HG02938 (cell line): ENCODE measurements at regions not wholly inside any gene's neighbourhood (a gene's known extent, or its start where the extent isn't known, plus 50 kb on each side); places are given as distances from the start of the nearest gene placed in this dataset.

Experiments used
- ATAC-seq: cut with Tn5 transposase; IDR thresholded peaks from one replicate; pipeline ENCODE4 v1.9.1; 2021; ENCODE audit warnings: mild to moderate bottlenecking, moderate library complexity; ENCODE audit not compliant: unreplicated experiment

DNA sequence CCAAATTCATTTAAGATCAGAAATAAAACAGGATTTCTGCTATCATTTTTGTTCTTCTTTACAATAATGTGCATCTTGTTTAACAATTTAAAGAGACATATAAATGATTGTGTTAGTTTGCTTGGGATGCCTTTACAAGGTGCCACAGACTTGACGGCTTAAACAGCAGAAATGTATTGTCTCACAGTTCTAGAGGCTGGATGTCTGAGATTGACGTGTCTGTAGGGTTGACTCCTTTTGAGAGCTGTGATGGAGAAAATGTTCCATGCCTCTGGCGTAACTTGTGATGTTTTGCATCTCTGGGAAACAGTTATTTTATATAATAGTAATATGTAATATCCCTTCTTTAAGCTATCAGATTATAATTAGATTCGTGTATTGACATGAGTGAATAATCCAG lies 1091.6 kb upstream of the PRMT6 start:
- ATAC-seq: no peak

DNA sequence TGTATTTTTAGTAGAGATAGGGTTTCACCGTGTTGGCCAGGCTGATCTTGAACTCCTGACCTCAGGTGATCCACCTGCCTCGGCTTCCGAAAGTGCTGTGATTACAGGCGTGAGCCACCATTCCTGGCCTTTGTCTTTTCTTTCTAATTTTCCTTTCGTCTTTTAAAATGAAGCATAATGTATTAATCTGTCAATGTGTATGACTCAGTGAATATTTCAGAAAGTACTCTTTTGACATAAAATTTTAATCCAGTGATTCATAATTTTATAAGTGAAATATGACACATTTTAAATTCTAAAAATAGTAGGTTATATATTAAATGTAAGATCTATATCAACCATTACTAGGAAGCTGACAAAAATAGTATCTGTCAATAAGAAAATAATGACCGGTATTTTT lies 1059.0 kb upstream of the PRMT6 start:
- no peak for ATAC-seq

DNA sequence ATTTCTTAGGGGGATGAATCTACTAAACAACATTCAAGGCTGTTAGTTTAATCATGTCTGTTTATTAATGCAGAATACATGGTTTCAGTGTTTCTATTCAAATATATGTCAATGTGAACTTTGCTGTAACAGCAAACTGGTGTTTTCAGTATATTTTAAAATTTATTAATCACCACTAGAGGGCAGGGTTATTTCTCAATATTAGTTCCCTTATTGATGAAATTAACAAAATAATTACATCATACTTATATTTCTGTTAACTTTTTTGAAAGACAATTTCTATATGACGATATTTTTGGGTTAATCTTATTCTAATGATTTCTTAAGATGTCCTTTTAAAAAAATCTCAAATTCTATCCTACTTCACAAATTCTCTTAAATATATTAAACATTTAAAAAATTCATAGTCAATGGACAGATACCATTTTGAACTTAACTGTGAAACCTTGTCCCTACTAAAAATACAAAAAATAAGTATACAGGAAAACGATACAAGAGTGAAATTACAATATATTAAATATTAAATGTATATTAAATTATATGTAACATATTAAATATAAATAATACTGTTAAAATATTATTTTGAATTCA lies 1034.1 kb upstream of the PRMT6 start:
- no peak for ATAC-seq

DNA sequence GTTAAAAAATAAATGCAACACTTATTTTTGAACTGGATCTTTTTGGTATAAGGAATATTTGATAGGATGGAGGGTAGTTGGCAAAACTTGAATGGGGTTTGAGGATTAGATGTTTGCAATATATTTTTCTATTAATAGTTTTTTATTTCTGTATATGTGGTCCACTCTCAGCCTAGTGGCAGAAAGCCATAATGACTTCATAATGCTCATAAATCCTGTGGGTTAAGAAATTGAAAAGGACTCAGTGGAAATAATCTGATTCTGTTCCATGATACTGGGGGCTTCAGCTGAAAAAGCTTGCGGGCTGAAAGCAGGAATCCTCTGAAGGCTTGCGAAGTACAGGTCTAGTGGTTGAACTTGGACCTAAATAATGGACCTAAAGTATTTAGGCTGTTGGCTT lies 1028.6 kb upstream of the PRMT6 start:
- ATAC-seq: no peak

DNA sequence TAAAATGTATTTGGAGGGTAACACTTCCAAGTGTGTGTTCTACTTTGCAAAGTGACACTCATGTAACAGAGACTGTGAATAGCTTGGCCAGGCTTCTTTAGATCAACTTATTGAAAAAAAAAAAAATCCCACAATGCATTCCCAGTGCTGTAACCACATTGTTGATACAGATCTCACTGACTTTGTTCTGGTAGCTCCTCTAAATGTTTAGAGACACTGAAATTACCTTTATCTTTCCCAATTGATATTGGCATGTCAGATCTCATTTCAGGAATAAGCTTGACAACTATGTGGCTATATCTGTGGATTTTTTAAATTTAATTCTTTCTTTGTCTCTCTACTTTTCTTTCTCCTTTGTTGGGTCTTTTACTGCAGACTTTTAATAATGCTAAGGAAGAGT lies 1018.9 kb upstream of the PRMT6 start:
- ATAC-seq: no peak

DNA sequence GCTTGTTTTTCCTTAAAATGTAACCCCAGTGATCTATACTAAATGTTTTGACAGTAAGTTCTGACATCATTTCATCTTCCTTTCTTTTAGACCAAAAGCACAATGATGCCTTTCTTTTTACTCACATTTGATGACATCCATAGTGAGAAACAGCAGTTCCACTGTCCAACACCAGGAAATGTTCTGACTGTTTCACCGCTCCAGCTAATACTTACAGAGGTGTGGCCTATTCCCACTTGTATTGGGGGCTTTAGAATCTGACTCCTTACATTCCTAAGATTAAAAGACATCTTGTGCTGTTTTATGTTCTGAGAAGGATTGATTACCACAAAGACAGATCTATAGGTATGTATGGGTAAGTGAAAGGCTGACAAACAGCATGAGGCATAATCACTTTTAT lies 1018.2 kb upstream of the PRMT6 start:
- ATAC-seq: no peak

DNA sequence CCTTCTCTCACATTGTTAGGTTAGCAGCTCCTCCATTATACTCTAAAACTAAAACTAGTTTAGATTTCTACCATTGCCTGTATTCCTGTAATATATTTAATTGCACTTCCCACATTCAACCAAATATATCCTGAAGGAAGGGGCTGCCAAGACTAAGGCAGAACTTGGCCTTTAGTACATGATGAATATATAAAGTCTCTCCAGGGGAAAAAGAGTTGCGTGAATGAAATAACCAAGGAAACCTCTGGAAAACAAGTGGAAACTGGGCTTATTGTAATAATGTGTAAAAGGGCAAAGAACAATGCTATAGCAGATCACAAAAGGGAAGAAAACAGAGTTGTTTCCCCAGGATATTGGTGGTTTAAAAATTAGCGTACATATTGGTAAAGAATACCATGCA lies 1012.5 kb upstream of the PRMT6 start:
- ATAC-seq: no peak

DNA sequence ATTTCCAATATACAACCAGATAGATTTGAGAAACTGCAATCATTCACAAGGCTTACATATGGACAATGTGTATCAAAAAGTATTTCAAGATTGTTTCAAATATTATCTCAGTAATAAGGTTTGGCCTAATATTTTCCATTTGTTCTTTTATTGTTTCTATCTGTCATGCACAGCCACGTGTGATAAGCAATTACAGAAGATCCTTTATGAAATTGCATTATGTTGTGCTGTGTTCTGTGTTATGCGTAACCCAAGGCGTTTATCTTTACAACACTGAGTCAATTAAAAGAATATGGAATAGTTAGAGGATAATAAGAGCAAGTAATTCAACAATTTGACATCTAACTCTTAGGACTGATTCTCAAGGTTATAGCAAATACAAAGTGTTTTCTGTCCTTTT lies 1009.3 kb upstream of the PRMT6 start:
- ATAC-seq: no peak

DNA sequence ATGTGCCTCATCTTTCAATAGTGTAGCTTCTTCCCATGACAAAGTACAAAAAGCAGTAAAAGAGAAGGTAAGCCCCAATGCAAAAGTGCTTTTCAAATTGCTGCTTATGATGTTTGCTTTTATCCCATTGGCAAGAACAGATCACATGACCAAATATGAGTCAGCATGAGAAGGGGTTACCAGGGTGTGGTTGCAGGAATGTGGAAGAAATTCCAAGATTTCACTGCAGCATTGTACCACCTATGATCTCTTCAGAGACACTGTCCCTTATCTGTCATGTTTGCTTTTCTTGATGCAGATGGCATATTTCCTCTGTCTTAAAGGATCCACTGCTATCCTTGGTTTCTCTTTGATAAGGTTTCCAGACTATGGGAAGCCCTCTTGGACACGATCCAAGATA lies 1006.9 kb upstream of the PRMT6 start:
- ATAC-seq: no peak

DNA sequence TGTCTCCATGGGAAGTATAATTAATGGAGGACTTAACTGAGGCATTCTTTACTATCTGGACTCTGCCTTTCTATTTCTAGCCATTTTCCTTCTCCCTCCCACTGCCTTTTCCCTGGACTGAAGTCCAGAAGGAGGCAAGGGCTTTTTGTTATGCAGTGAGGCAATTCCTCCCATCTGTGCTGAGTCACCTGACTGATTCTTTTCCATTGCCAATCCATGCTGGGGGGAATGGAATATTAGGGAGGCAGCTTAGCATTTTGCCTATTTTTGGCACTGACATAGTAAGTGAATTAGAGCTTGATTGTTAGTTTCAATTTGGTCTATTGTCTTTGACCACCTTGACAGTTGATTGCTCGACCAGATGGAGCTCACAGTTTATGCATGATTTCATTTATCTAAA lies 1000.6 kb upstream of the PRMT6 start:
- ATAC-seq: no peak

DNA sequence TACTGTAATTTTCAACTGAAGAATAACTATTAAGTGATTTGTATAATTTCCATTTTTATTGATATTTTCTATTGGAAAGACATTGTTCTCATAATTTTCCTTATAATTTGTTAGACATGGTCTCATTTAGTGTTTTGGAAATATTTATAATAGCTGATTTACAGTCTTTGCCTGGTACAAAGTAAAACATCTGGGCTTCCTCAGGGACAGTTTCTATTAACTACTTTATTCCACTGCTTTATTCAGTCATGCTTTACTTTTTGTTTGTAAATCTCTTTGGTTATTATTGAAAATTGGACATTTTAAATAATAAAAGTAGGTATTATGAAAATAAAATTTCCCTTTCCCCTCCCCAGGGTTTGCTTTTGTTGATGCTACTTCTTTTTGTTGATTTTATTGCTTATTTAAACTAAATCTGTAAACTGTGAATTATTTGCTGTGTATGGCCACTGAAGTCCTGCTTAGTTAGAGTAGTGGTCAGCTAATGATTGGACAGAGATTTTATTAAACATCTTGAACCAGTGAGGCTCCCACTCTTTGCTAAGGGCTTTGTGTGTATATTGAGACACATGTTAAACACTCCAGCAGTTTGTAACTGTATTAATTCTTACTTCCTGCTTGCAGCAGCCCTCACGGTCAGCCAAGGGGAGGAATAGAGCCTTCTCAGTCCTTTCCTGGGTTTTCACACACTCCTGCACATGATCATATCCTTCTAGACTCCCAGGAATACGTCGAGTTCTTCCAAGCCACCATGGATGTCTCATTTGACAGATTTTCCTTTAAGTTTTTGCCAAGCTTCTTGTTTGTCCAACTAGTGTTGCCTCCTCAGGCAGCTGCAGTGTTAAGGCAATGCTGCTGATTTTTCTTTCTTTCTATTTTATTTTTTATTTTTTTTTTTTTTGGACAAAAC lies 994.6 kb upstream of the PRMT6 start:
- no peak for ATAC-seq

DNA sequence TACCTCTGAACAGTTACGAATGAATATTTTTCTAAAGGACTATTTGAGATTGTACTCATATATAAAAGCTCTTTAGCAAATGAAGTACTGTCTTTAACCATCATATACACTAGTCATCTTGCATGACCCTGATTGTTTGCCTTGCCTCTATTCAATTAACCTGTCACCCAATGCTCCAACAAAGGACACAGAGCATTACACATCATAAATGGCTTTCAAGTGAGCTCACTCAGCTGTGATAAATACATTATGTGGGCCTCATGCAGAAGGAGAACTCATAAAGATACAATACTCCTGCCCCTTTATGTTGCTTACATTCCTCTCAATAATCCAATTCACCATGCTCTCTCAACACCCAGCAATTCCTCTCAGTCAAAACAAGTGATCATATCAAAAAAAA lies 993.0 kb upstream of the PRMT6 start:
- no peak for ATAC-seq

DNA sequence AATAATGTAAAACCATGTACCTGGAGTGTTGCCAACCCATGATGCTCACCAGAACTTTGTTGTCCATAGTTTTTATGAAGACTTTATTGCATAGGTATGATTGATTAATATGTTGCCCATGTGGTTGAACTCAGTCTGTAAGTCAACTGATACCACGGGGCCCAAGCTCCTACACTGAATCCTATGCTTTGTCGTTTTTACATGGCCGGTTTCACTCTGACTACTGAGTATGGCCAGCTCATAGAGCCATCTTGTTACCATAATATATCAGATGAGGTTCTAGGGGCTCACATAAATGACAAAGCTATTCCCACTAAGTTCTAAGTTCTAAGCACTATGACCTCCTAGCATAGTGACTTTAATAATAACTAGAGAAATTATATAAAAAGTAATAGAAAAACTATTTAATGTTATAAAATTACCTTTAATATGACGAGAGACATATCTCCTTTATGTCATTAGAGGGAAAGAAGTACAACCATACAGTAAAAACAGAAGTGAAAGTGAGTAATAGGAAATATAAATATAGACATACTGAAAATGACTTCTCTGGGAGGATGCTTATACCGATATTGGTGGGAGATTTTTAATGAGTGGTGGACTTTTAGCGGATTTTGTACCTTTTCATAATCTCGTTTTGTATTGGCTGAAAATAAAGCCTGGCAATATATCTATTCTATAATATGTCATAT lies 983.4 kb upstream of the PRMT6 start:
- peak; percentile 89 for ATAC-seq

DNA sequence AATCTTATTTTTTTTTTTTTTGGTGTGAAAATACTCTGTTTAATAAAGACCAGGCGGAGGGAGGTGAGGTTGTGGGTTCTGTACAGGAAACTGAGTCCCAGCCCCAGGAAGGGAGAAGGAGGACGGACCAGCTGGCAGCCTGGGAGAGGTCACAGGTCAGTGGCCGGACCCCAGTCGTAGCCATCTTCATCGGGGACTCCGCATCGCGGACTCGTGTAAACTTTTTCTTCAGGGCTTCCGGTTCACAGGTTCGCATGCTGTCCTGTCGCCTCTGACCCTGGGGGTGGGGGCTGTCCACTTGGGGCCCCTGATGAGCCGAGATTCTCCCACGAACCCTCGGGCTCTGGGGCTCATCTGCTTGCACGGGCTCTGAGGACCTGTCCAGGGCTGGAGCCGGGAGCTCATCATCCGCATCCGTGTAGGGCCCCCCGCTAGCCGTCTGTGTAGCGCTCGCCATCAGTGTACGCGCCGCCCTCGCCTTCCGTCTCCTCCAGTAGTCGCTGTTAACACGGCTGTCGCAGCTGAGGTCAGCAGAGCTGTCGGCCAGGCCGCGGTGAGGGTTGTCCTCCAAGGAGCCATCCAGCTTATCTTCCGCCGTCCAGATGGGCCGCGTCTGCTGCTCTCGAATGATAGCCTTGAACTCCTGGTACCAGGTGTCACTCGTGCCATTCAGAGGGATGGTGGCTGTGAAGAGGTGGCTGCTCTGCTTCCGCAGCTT lies 975.7 kb upstream of the PRMT6 start:
- no peak for ATAC-seq

DNA sequence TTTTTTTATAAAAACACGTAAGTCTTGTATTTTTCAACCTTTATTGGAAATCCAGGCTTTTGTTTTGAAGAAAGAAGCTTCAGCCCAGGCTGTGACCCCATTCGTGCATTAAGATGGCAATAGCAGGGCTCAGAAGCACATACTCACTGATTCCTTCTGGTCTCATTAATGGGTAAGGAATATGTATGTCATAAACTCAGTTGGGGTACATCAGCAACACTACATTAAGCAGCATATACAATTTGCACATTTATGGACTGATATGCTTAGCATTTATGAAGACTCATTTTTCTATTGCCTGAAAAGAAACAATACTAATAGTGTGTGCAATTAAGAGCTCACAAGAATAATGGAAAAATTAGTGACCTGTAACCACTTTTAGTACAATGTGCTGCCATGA lies 945.4 kb upstream of the PRMT6 start:
- no peak for ATAC-seq

DNA sequence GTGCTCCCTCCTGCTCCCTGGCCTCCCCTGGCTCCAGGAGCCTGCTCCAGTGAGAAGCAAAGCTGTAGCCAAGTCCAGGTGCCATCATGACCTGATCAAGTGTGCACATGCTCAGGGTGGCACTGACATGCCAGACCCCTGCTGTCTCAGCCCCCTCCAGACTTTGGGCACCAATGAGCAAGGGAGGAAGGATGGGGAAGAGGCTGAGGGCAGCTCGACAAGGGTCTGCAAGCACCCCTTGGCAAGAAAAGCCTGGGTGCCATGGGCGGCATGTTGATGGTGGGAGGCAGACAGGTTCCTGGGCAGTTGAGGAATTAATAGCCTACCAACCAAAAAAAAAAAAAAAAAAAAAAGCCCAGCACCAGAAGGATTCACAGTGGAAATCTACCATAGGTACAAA lies 942.6 kb upstream of the PRMT6 start:
- ATAC-seq: no peak

DNA sequence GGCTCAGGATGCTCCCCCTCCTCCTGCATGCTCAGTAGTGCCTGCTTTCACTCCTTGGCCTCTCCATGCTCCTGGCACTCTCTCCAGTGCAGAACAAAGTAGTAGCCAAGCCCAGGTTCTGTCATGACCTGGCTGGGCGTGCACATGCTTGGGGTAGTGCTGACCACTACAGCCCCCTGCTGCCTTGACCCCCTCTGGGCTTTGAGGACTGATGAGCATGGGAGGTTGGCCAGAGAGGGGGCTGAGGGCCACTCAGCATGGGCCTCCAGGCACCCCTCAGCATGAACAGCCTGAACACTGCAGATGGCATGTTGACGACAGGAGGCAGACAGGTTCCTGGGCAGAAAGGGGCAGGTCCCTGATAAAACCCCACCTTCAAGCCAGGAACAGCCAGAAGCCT lies 935.7 kb upstream of the PRMT6 start:
- ATAC-seq: no peak

DNA sequence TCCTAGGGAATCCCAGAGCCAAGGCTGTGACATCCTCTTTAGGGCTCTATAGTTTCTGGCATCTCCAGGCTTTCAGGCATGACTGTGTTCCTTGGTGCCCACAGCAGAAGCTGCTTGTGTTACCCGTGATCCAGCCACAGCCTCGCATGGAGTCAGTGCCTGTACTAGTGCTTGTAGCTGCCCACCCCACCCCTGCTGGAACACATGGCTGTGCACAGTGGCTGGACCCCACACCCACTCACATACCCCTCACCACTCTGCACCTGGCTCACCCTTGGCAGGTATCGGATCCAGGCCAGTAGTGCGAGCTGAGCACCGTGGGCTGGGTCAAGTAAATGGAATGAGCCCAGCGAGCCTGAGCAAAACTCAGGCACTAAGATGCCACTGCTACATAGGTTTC lies 934.7 kb upstream of the PRMT6 start:
- no peak for ATAC-seq

DNA sequence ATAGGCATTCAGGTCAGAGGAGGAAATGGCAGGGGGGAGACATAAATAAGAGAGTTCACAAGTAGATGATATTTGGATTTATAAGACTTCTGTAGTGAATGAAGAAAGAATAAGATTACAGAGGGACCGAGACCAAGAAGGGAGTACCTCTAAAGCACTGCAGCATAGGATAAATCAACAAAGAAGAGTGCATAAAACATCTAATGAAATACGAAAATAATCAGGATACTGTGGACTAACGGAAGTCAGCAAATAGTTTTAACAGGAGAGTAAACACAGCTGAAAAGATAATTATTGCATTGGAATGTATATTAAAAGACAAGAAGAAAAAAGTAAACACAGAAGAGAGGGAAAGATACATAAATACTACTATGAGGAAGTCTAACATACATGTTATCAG lies 921.9 kb upstream of the PRMT6 start:
- no peak for ATAC-seq

DNA sequence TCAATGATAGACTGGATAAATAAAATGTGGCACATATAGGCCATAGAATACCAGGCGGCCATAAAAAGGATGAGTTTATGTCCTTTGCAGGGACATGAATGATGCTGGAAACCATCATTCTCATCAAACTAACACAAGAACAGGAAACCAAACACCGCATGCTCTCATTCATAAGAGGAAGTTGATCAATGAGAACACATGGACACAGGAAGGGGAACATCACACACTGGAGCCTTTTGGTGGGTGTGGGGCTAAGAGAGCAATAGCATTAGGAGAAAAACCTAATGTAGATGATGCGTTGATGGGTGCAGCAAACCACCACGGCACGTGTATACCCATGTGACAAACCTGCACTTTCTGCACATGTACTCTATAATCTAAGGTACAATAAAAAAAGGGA lies 883.4 kb upstream of the PRMT6 start:
- no peak for ATAC-seq

DNA sequence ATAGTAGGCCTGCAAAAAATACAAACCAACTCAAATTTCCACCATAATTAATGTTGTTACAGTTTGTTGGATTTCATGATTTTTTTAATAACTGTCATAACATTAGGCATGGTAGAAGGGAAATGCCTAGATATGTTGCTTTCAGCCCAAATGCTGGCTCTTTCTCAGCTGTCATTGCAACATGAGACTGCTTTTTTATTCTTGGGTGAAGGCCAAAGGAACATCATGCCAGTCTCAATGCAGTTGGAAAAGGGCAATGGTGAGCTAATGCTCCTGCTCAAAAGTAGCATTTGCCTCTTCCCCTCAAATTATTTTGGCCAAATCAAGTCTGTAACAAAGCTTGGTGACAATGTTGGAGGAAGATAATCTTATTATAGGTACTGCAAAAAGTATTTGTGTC lies 877.7 kb upstream of the PRMT6 start:
- ATAC-seq: no peak

DNA sequence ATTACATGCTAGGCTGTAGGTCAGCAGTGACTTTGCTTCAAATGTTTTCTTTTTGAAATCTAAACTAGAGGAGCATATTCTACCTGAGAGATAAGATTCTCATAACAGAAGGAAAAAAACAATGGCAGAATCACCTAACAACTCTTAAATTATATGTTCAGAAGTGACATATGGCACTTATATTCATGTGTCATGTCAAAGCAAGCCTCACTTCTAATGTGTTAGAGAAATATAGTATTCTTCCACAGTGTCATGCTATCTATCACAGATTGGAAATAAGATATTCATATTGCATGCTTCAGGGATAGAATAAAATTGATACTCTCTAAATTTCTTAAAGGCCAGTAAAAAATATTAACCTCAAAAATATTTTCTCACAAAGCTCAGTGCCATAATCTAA lies 874.6 kb upstream of the PRMT6 start:
- no peak for ATAC-seq
